ENCODE measurements at regions not wholly inside any gene's neighbourhood (a gene's known extent, or its start where the extent isn't known, plus 50 kb on each side); places are given as distances from the start of the nearest gene placed in this dataset.

GRCh38 chr10:130257897-130258296 lies 121.7 kb downstream of the GLRX3 start:
- FAIRE-seq (no peak), DNase-seq (ENCODE audit: insufficient read length, low spot score) (no peak)
- TF ChIP-seq CTCF (IDR thresholded peaks at IDR 0.05; ENCODE audit: insufficient read depth, missing control alignments) = no peak

GRCh38 chr10:130259380-130259779 lies 123.2 kb downstream of the GLRX3 start:
- FAIRE-seq = no peak
- TF ChIP-seq CTCF (IDR thresholded peaks at IDR 0.05; ENCODE audit: insufficient read depth, missing control alignments) = no peak
- no peak for DNase-seq (ENCODE audit: insufficient read length, low spot score)

DNA sequence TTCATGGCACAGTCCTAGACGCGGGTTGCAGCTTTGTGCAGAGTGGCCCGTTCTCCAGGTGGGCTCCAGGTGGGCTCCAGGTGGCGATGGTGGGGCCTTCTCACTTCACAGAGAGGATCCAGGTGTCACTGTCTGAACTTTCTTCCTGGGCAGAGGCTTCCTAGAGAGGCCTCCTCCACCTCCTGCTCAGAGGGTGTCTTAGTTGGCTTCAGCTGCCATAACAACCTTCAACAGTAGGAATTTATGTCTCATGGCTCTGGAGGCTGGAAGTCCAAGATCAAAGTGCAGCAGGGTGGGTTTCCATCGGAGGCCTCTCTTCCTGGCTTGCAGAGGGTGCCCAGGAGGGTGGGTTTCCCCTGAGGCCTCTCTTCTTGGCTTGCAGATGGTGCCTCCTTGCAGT lies 125.1 kb downstream of the GLRX3 start:
- TF ChIP-seq CTCF (IDR thresholded peaks at IDR 0.05; ENCODE audit: insufficient read depth, missing control alignments) = no peak
- no peak for DNase-seq (ENCODE audit: insufficient read length, low spot score)
- FAIRE-seq = no peak

GRCh38 chr10:130261766-130262165 lies 125.6 kb downstream of the GLRX3 start:
- no peak for TF ChIP-seq CTCF (IDR thresholded peaks at IDR 0.05; ENCODE audit: insufficient read depth, missing control alignments)
- DNase-seq (ENCODE audit: insufficient read length, low spot score) = no peak
- FAIRE-seq = no peak

- TF ChIP-seq CTCF (IDR thresholded peaks at IDR 0.05; ENCODE audit: insufficient read depth, missing control alignments) = no peak
- DNase-seq (ENCODE audit: insufficient read length, low spot score) = no peak
- no peak for FAIRE-seq
These were observed 127.1 kb downstream of the GLRX3 start for GRCh38 chr10:130263289-130263688.

- FAIRE-seq (no peak), DNase-seq (ENCODE audit: insufficient read length, low spot score) (no peak)
- no peak for TF ChIP-seq CTCF (IDR thresholded peaks at IDR 0.05; ENCODE audit: insufficient read depth, missing control alignments)
These were observed 129.4 kb downstream of the GLRX3 start for GRCh38 chr10:130265542-130265941.

DNA sequence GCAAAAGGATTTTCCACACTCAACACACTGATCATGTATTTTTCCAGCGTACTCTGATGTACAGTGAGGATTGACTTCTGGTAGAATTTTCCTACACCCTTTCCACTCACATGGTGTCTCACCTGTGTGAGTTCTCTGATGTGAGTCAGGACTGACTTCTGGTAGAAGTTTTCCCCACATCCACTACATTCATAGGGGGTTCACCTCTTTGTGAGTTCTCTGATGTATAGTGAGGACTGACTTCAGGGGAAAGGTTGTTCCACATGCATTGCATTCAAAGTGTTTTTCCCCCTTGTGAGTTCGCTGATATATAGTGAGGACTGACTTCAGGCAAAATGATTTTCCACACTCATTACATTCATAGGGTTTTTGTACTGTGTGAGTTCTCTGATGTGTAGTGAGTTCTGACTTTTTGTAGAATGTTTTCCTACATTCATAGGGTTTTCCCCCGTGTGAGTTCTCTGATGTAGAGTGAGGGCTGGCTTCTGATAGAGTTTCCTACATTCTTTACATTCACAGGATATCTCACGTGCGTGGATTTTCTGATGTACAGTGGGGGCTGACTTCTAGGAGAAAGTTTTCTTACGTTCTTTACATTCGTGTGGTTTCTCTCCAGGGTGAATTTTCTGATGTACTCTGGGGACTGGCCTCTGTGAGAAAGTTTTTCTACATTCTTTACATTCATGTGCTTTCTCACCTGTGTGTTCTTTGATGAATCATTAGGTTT lies 146.5 kb downstream of the GLRX3 start:
- no peak for TF ChIP-seq CTCF (IDR thresholded peaks at IDR 0.05; ENCODE audit: insufficient read depth, missing control alignments)
- DNase-seq (ENCODE audit: insufficient read length, low spot score) (no peak), FAIRE-seq (no peak)

Data from D721Med (cell line).